Naive thymus-derived CD4-positive, alpha-beta T cell (primary cell): ENCODE measurements at regions not wholly inside any gene's neighbourhood (a gene's known extent, or its start where the extent isn't known, plus 50 kb on each side); places are given as distances from the start of the nearest gene placed in this dataset.

Experiments
- ATAC-seq: fragments of 150-1000 bp; cut with Tn5 transposase; 2 replicates; pipeline ENCODE4 v1.10.0; 2021; ENCODE audit warnings: mild to moderate bottlenecking, moderate library complexity
- CTCF ChIA-PET: fragments of 350-600 bp; sonication (Branson Sonifier 250); formaldehyde crosslinking; loops from one replicate; lab custom pipeline; 2021; ENCODE audit warnings: antibody characterized with exemption; lab: Charles Lee
- POLR2A ChIA-PET: fragments of 350-600 bp; sonication (Branson Sonifier 250); formaldehyde crosslinking; loops from one replicate; lab custom pipeline; 2021; ENCODE audit warnings: antibody characterized with exemption, inconsistent platforms; lab: Charles Lee
- DNase-seq, 9 donors: peaks; one replicate each; pipeline versions ENCODE4 v3.0.0 to v3.0.0-alpha.2; 2020 to 2022; ENCODE audit warnings: mixed read lengths in 1 of 9
- H3K27ac ChIP-seq: one replicate; pipeline ENCODE4 v1.7.0; 2013; ENCODE audit warnings: mild to moderate bottlenecking, low read depth, low read length, moderate library complexity
- H3K27me3 ChIP-seq, 2 donors: one replicate each; pipeline ENCODE4 v1.7.0; 2013; ENCODE audit warnings: low read length in 2 of 2, mild to moderate bottlenecking in 2 of 2, moderate library complexity in 2 of 2; ENCODE audit not compliant: control insufficient read depth in 2 of 2, insufficient read depth in 2 of 2
- H3K36me3 ChIP-seq, 3 experiments: 1 replicate in 2 of 3; 2 replicates in 1 of 3; pipeline ENCODE4 v1.7.0; 2013; ENCODE audit warnings: low read length in 3 of 3, mild to moderate bottlenecking in 3 of 3, moderate library complexity in 1 of 3; ENCODE audit not compliant: insufficient read depth in 3 of 3, control insufficient read depth in 2 of 3
- H3K4me1 ChIP-seq, 2 donors: one replicate each; pipeline ENCODE4 v1.7.0; 2013; ENCODE audit warnings: low read length in 2 of 2, mild to moderate bottlenecking in 2 of 2, moderate library complexity in 1 of 2; ENCODE audit not compliant: control insufficient read depth in 2 of 2, insufficient read depth in 2 of 2
- H3K4me3 ChIP-seq: 2 replicates; pipeline ENCODE4 v1.7.0; 2013; ENCODE audit warnings: mild to moderate bottlenecking, low read length
- H3K9me3 ChIP-seq, 3 experiments: 1 replicate in 2 of 3; 2 replicates in 1 of 3; pipeline ENCODE4 v1.7.0; 2013; ENCODE audit warnings: low read length in 3 of 3; ENCODE audit not compliant: control insufficient read depth in 2 of 3
- H3K27ac Mint-ChIP-seq, 9 donors: one replicate each; pipeline ENCODE4 v1.8.0; 2020 to 2022; ENCODE audit warnings: mixed read lengths in 9 of 9, mild to moderate bottlenecking in 8 of 9, moderate library complexity in 5 of 9, inconsistent platforms in 2 of 9
- H3K27me3 Mint-ChIP-seq, 5 donors: one replicate each; pipeline ENCODE4 v1.8.0; 2021 to 2022; ENCODE audit warnings: mixed read lengths in 5 of 5, mild to moderate bottlenecking in 1 of 5
- H3K36me3 Mint-ChIP-seq, 5 donors: one replicate each; pipeline ENCODE4 v1.8.0; 2020 to 2022; ENCODE audit warnings: mixed read lengths in 5 of 5, mild to moderate bottlenecking in 3 of 5, inconsistent platforms in 1 of 5
- H3K4me1 Mint-ChIP-seq, 7 donors: one replicate each; pipeline ENCODE4 v1.8.0; 2020 to 2022; ENCODE audit warnings: mixed read lengths in 7 of 7, mild to moderate bottlenecking in 3 of 7, inconsistent platforms in 1 of 7
- H3K4me3 Mint-ChIP-seq, 10 donors: one replicate each; pipeline ENCODE4 v1.8.0; 2020 to 2022; ENCODE audit warnings: mild to moderate bottlenecking in 10 of 10, mixed read lengths in 10 of 10, moderate library complexity in 6 of 10, inconsistent platforms in 2 of 10
- H3K9me3 Mint-ChIP-seq, 11 donors: one replicate each; pipeline ENCODE4 v1.8.0; 2020 to 2022; ENCODE audit warnings: mixed read lengths in 11 of 11, mild to moderate bottlenecking in 4 of 11, inconsistent platforms in 1 of 11, moderate library complexity in 1 of 11
- intact Hi-C, 2 donors: fragments of 100-400 bp; cut with micrococcal nuclease; formaldehyde crosslinking; loops; one replicate each; pipeline ENCODE4 v1.15.1; 2023

DNA sequence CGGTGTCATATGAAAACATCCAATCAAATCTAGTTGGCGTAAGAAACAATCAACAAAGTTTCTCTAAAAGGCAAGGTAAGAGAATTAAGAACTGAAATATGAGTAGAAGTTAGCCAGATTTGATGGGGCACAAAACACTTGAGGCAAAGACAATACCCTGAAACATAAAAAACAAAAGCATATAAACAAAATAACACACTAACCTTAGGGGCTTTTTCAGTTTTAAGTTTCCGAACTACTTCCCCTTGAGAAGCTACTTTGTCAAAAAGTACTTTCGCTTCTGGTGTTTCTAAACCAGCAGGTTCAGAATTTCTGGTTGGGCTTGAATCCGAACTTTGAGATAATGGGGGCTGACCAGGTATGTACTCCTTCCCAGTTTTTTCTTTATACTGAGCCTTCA lies 57.9 kb downstream of the EPRS1 start:
- peaks cover 18 to 47% (median 24%) of the 10 kb centered on the region in 3 experiments for H3K36me3 ChIP-seq
- intact Hi-C loops: loop anchor here in 1 of 2 donors (5.0 kb wide), 1 partner anchor 34 kb away; no protein-coding TSS in a partner anchor

DNA sequence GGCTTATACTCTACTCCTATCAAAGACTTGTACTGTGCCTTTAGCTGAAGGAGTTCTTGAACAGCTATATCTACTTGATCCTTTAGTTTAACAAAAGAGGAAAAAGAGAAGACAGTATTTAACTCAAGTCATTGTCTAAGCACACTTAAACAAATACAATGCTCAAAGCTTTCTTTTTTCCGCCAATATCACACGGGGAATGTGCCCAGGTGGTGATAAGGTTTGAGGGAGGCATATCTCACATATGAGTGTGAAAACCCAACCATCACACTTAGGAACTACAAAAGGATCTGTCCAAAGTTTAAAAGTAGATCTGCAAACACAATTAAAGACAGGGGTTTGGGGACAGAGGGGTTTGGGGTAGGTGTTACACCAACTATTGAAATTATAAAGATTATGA lies 59.0 kb upstream of the SLC30A10 start:
- H3K4me1 Mint-ChIP-seq: peaks cover 0 to 4% (median 0%) of the 10 kb centered on the region in 7 donors
- Histone ChIP-seq H3K4me1 (no peaks in the 10 kb centered on the region), H3K9me3 (no peaks in the 10 kb centered on the region), H3K27me3 (no peaks in the 10 kb centered on the region), H3K4me3 (no peak overlapping the region), H3K36me3 (peaks cover 18 to 55% (median 24%) of the 10 kb centered on the region in 3 experiments), H3K27ac (no peak overlapping the region)
- no peaks in the 10 kb centered on the region for H3K9me3 Mint-ChIP-seq
- no peak overlapping the region for H3K27ac Mint-ChIP-seq
- ChIA-PET POLR2A (no interaction called here), CTCF (no interaction called here)
- DNase-seq (no peak), ATAC-seq (no peak)
- H3K36me3 Mint-ChIP-seq: peaks cover 11 to 31% (median 18%) of the 10 kb centered on the region in 5 donors
- no peaks in the 10 kb centered on the region for H3K27me3 Mint-ChIP-seq
- H3K4me3 Mint-ChIP-seq: no peak overlapping the region
- intact Hi-C loops: loop anchor here in 1 of 2 donors (5.0 kb wide), 1 partner anchor 35 kb away; no protein-coding TSS in a partner anchor

More for the DNA sequence above, 57.9 kb downstream of the EPRS1 start:
- peaks cover 0 to 4% (median 0%) of the 10 kb centered on the region in 7 donors for H3K4me1 Mint-ChIP-seq
- H3K9me3 ChIP-seq: no peaks in the 10 kb centered on the region
- peaks cover 11 to 35% (median 18%) of the 10 kb centered on the region in 5 donors for H3K36me3 Mint-ChIP-seq
- DNase-seq: no peak
- no peak overlapping the region for H3K4me3 ChIP-seq
- no peaks in the 10 kb centered on the region for H3K27me3 Mint-ChIP-seq
- ChIA-PET CTCF (no interaction called here), POLR2A (no interaction called here)
- ATAC-seq: no peak
- peak overlapping the region in 1 of 9 donors; percentile 2 for H3K27ac Mint-ChIP-seq
- no peak overlapping the region for H3K4me3 Mint-ChIP-seq
- H3K4me1 ChIP-seq: no peaks in the 10 kb centered on the region
- no peaks in the 10 kb centered on the region for H3K27me3 ChIP-seq
- no peaks in the 10 kb centered on the region for H3K9me3 Mint-ChIP-seq
- H3K27ac ChIP-seq: no peak overlapping the region

DNA sequence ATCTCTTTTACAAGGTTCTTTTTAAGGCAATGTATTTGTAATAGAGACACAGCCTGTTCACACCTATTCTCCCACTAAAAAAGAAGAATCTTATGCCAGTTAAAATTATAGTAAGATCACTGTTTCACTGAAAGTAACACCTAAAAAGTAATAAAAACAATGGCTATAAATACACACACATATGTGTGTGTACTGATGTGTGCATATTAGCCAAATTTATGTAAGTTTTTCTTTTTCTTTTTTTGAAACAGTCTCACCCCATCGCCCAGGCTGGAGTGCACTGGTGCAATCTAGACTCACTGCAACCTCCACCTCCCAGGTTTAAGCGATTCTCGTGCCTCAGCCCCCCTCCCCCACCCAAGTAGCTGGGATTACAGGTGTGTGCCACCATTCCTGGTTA lies 56.8 kb upstream of the SLC30A10 start:
- Histone ChIP-seq H3K4me1 (no peaks in the 10 kb centered on the region), H3K4me3 (no peak overlapping the region), H3K27me3 (no peaks in the 10 kb centered on the region), H3K36me3 (peaks cover 18 to 60% (median 29%) of the 10 kb centered on the region in 3 experiments), H3K9me3 (no peaks in the 10 kb centered on the region), H3K27ac (no peak overlapping the region)
- ChIA-PET POLR2A (interaction anchor here (0.6 kb wide), 1 partner anchor 126 kb away, joined by 3 read pairs; no protein-coding TSS in a partner anchor), CTCF (interaction anchor here (0.6 kb wide), 1 partner anchor 28 kb away, joined by 3 read pairs; no protein-coding TSS in a partner anchor)
- Mint-ChIP-seq H3K27me3 (no peaks in the 10 kb centered on the region), H3K27ac (no peak overlapping the region), H3K9me3 (no peaks in the 10 kb centered on the region), H3K4me3 (no peak overlapping the region), H3K36me3 (peaks cover 11 to 37% (median 18%) of the 10 kb centered on the region in 5 donors), H3K4me1 (peaks cover 0 to 4% (median 0%) of the 10 kb centered on the region in 7 donors)
- DNase-seq: no peak
- ATAC-seq: no peak
- intact Hi-C loops: loop anchor here in 1 of 2 donors (5.0 kb wide), 1 partner anchor 37 kb away; no protein-coding TSS in a partner anchor
